Breast epithelium (tissue), 3 donors: ENCODE measurements at regions not wholly inside any gene's neighbourhood (a gene's known extent, or its start where the extent isn't known, plus 50 kb on each side); places are given as distances from the start of the nearest gene placed in this dataset.

Experiments used
- POLR2A ChIP-seq: fragments of 450-650 bp; IDR thresholded peaks from one replicate; pipeline ENCODE4 v1.6.1; 2016; ENCODE audit warnings: antibody characterized with exemption, mild to moderate bottlenecking, moderate library complexity
- POLR2AphosphoS5 ChIP-seq, 3 donors: sonication (generic); formaldehyde crosslinking; IDR thresholded peaks; one replicate each; pipeline ENCODE4 v1.6.1; 2017; ENCODE audit warnings: antibody characterized with exemption in 3 of 3
- TF ChIP-seq, protein P1 (sequence below), 3 donors: fragments of 450-650 bp; IDR thresholded peaks; one replicate each; pipeline ENCODE4 v1.5.1; 2016 to 2017; ENCODE audit warnings: antibody characterized with exemption in 3 of 3, mild to moderate bottlenecking in 3 of 3, moderate library complexity in 3 of 3

DNA sequence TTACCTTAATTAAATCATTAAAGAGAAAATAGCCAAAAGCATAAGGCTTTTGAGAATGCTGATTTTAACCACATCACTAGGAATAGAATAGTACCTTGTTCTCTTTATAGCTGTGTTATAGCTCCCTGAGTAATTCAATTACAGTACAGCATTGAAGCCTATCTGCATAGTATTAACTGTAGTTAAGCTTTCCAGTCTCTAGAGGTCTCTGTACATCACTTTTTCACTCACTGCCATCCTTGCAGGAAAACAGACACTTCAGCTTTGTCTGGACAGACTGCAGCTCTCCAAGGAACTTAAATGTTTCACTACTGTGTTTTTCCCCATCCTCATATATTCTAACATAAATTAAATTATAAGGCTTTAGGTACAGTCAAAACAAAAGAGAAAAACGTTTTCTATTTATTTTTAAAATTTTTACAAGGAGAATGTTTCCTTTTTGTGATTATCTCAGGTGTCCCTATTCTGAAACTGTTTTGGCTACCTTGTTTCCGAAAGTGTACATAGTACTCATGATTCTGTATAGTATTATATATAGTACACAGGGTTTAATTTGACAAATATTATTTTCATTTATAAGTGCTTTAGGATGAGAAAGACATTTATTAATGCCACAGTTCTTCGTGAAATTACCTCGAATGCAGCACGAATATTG lies 407.9 kb downstream of the PCDH18 start:
- TF ChIP-seq, protein P1, sequence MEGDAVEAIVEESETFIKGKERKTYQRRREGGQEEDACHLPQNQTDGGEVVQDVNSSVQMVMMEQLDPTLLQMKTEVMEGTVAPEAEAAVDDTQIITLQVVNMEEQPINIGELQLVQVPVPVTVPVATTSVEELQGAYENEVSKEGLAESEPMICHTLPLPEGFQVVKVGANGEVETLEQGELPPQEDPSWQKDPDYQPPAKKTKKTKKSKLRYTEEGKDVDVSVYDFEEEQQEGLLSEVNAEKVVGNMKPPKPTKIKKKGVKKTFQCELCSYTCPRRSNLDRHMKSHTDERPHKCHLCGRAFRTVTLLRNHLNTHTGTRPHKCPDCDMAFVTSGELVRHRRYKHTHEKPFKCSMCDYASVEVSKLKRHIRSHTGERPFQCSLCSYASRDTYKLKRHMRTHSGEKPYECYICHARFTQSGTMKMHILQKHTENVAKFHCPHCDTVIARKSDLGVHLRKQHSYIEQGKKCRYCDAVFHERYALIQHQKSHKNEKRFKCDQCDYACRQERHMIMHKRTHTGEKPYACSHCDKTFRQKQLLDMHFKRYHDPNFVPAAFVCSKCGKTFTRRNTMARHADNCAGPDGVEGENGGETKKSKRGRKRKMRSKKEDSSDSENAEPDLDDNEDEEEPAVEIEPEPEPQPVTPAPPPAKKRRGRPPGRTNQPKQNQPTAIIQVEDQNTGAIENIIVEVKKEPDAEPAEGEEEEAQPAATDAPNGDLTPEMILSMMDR (IDR thresholded peaks at IDR 0.05): peak in 2 of 3 donors; percentile 44 to 55
- TF ChIP-seq POLR2AphosphoS5 (IDR thresholded peaks at IDR 0.05) (no peak), POLR2A (no peak)
